Karpas-422 (cell line): ENCODE measurements at regions not wholly inside any gene's neighbourhood (a gene's known extent, or its start where the extent isn't known, plus 50 kb on each side); places are given as distances from the start of the nearest gene placed in this dataset.

Experiments
- DNase-seq: peaks from one replicate; pipeline ENCODE4 v3.0.0-alpha.2; 2015
- H2AFZ ChIP-seq: fragments of 200-600 bp; sonication (generic); 2 replicates; pipeline ENCODE4 v1.6.1; 2014; ENCODE audit warnings: antibody characterized with exemption, low read length, mixed read lengths
- H3K27ac ChIP-seq: fragments of 200-600 bp; sonication (generic); 2 replicates; pipeline ENCODE4 v1.5.1; 2014; ENCODE audit warnings: mild to moderate bottlenecking, low read length, moderate library complexity
- H3K27me3 ChIP-seq: fragments of 200-600 bp; sonication (generic); 2 replicates; pipeline ENCODE4 v1.6.1; 2014; ENCODE audit warnings: low read length, mixed read lengths
- H3K36me3 ChIP-seq: fragments of 200-600 bp; sonication (generic); 2 replicates; pipeline ENCODE4 v1.6.1; 2014; ENCODE audit warnings: low read length, mixed read lengths; ENCODE audit not compliant: insufficient read depth
- H3K4me1 ChIP-seq: fragments of 200-600 bp; sonication (generic); 2 replicates; pipeline ENCODE4 v1.6.1; 2014; ENCODE audit warnings: mild to moderate bottlenecking, low read length, mixed read lengths
- H3K4me2 ChIP-seq: fragments of 200-600 bp; sonication (generic); 2 replicates; pipeline ENCODE4 v1.6.1; 2014; ENCODE audit warnings: low read length, low read depth, mild to moderate bottlenecking; ENCODE audit not compliant: poor library complexity, severe bottlenecking
- H3K4me3 ChIP-seq: fragments of 200-600 bp; sonication (generic); 2 replicates; pipeline ENCODE4 v1.5.1; 2014; ENCODE audit warnings: mild to moderate bottlenecking, antibody characterized with exemption, low read length, mixed read lengths
- H3K79me2 ChIP-seq: fragments of 200-600 bp; sonication (generic); 2 replicates; pipeline ENCODE4 v1.6.1; 2014; ENCODE audit warnings: mild to moderate bottlenecking, low read length, mixed read lengths
- H3K9ac ChIP-seq: fragments of 200-600 bp; sonication (generic); 2 replicates; pipeline ENCODE4 v1.6.0; 2014; ENCODE audit warnings: low read length
- H3K9me2 ChIP-seq: fragments of 200-600 bp; sonication (generic), shearing (Covaris generic); replicated peaks from 2 replicates; pipeline ENCODE4 v1.6.0; 2014; ENCODE audit warnings: mild to moderate bottlenecking, low read length, moderate library complexity; ENCODE audit not compliant: insufficient read depth
- H3K9me3 ChIP-seq: fragments of 300-700, 200-600 bp; sonication (generic); 2 replicates; pipeline ENCODE4 v1.6.1; 2014; ENCODE audit warnings: low read length, mixed read lengths
- H4K20me1 ChIP-seq: fragments of 200-600 bp; sonication (generic); 2 replicates; pipeline ENCODE4 v1.6.1; 2014; ENCODE audit warnings: mild to moderate bottlenecking, antibody characterized with exemption, low read length, low read depth; ENCODE audit not compliant: insufficient read depth

DNA sequence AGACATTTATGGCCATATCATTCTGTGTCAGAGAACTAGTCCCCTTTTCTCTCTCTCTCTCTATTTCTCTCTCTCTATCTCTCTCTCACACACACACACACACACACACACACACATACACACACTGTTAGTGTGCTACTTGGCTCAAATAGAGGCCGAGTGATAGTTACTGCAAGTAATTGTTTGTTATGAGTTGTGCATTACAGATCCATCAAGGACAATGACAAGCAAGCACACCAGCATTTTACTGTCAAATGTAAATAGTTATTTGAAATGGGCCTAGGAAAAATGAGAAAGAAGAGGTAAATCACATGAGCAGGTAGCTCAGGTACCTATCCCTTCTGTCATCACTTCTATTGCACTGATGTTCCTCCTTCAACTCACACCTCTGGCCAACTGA lies 122.4 kb upstream of the CDH7 start:
- Histone ChIP-seq H3K4me3 (no peak overlapping the region), H3K4me2 (no peak overlapping the region), H3K9ac (no peak overlapping the region), H3K9me2 (no peaks in the 10 kb centered on the region), H2AFZ (no peak overlapping the region), H3K4me1 (no peaks in the 10 kb centered on the region), H3K36me3 (no peaks in the 10 kb centered on the region), H3K79me2 (no peaks in the 10 kb centered on the region), H3K27me3 (no peaks in the 10 kb centered on the region), H3K9me3 (peaks cover 50% of the 10 kb centered on the region), H4K20me1 (no peaks in the 10 kb centered on the region), H3K27ac (no peak overlapping the region)
- no peak for DNase-seq

DNA sequence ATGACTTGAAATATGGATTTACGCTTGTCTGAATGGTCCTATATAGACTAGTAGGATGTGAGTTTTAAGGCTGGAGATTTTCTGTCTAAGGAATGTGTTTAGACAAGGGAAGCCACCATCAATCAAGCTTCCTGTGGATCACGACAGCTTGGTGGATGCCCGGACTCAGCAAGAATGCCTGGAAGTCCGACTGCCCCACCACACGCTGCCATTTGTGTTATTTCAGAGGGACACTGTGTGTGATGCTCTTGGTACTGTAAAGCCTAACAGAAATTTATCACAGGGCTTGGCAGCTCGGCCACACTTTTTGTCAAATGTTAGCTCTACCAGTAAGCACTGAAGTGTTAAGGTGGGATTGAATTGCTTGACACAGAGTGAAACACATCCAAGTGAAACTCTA lies 127.1 kb upstream of the CDH7 start:
- no peaks in the 10 kb centered on the region for H3K9me2 ChIP-seq
- no peaks in the 10 kb centered on the region for H3K79me2 ChIP-seq
- H3K4me1 ChIP-seq = no peaks in the 10 kb centered on the region
- no peaks in the 10 kb centered on the region for H4K20me1 ChIP-seq
- H3K4me3 ChIP-seq = no peak overlapping the region
- no peak overlapping the region for H2AFZ ChIP-seq
- no peaks in the 10 kb centered on the region for H3K36me3 ChIP-seq
- H3K9me3 ChIP-seq = peaks cover 53% of the 10 kb centered on the region
- DNase-seq = no peak
- H3K9ac ChIP-seq = no peak overlapping the region
- H3K27me3 ChIP-seq = no peaks in the 10 kb centered on the region
- H3K4me2 ChIP-seq = no peak overlapping the region
- H3K27ac ChIP-seq = no peak overlapping the region

DNA sequence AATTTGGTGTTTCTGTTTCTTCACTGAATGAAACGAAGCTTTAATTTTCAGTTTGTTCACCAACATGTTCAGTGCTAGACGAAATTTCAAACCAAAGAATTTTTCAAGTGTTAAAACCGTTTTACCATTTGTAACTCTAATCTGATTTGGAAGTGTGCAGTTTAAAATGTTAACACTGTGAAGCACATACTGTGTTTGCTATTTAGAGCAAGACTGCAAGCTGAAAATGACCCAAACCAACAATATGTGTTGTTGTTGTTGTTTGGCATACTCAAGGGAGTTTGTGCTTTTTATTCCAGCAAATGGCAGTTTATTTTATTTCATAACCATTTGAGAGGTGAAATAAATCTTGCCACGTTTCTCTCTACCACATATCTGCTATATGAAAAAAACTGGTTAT lies 128.4 kb upstream of the CDH7 start:
- Histone ChIP-seq H3K36me3 (no peaks in the 10 kb centered on the region), H3K79me2 (no peaks in the 10 kb centered on the region), H3K4me2 (no peak overlapping the region), H3K27ac (no peak overlapping the region), H3K4me3 (no peak overlapping the region), H3K9me2 (no peaks in the 10 kb centered on the region), H2AFZ (no peak overlapping the region), H3K4me1 (no peaks in the 10 kb centered on the region), H3K27me3 (no peaks in the 10 kb centered on the region), H4K20me1 (no peaks in the 10 kb centered on the region), H3K9ac (no peak overlapping the region), H3K9me3 (peaks cover 57% of the 10 kb centered on the region)
- DNase-seq = no peak

DNA sequence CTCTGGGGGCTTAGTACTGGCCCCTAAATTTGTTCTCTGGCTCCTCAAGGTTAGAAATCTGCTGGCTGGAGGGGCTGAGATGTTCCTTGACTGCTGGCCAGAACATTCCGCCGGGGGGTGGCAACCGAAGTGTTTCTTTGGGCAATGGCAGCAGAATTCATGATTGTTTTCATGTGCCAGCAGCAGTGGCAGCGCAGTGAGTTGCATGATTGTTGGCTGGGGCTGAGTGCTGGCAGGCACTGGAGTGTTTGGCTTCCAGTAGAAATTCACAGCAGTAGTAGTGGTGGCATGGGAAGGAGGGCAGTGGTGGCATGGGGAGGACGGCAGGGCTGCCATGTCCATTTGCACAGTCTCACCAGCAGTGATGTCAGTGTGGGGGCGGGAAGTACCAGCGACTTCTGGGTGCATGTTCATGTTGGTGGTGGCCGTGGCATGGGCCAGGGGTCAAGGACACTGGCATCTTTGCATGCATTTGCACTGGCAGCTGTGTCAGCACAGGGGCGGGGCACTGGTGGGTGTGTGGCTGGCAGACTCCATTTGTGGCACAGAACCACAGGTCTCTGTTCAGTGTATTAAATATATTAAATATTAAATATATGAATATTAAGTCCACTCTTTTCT lies 130.6 kb upstream of the CDH7 start:
- H2AFZ ChIP-seq = no peak overlapping the region

DNA sequence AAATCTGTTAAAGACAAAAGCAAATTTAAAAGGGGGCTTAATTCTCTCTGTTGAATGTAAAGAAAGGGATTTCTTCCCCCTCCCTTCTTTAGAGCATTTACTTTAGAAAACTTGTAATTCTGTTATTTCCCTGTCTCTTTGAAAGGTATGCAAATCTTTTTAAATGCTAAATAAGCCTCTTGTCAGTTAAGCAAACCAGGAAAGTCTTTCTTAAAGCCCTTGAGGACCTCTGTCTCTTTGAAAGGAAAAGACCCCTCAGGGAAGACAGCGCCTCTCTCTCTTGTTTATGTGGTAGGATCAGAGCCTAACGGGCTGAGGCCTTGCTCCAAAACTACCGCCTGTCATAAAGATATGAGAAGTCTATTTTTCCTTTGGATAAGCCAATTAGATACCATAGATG lies 139.9 kb upstream of the CDH7 start:
- Histone ChIP-seq H3K27me3 (no peaks in the 10 kb centered on the region), H3K79me2 (no peaks in the 10 kb centered on the region), H3K9ac (no peak overlapping the region), H4K20me1 (no peaks in the 10 kb centered on the region), H3K36me3 (no peaks in the 10 kb centered on the region), H3K4me3 (no peak overlapping the region), H2AFZ (no peak overlapping the region), H3K9me2 (no peaks in the 10 kb centered on the region), H3K9me3 (peaks cover 44% of the 10 kb centered on the region), H3K4me1 (no peaks in the 10 kb centered on the region), H3K27ac (no peak overlapping the region), H3K4me2 (no peak overlapping the region)
- DNase-seq = no peak

More for the DNA sequence above, 130.6 kb upstream of the CDH7 start:
- DNase-seq = no peak
- Histone ChIP-seq H3K4me1 (no peaks in the 10 kb centered on the region), H3K4me3 (no peak overlapping the region), H3K9me3 (peaks cover 49% of the 10 kb centered on the region), H3K9ac (no peak overlapping the region), H3K9me2 (no peaks in the 10 kb centered on the region), H4K20me1 (no peaks in the 10 kb centered on the region), H3K79me2 (no peaks in the 10 kb centered on the region), H3K36me3 (no peaks in the 10 kb centered on the region), H3K27me3 (no peaks in the 10 kb centered on the region), H3K27ac (no peak overlapping the region), H3K4me2 (no peak overlapping the region)

DNA sequence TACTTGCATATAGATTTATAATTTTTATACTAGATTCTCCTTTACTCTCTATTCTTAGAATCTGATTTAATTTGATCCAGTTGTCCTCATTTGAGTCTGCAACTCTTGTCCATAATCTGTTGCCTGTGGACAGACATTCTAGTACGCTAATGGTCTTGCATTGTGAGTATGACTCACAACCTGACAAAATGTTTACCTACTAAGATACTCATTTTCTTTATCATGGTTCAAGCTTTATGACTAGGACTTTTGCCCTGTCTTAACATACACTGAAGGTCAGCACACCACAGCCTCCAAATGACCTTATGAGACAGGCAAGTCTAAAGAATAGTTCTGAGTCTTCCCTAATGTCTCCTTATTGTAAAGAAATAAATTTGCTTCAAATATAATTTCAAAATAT lies 142.3 kb upstream of the CDH7 start:
- H3K9ac ChIP-seq = no peak overlapping the region
- no peaks in the 10 kb centered on the region for H3K36me3 ChIP-seq
- no peaks in the 10 kb centered on the region for H3K27me3 ChIP-seq
- no peaks in the 10 kb centered on the region for H4K20me1 ChIP-seq
- no peak overlapping the region for H3K4me2 ChIP-seq
- no peaks in the 10 kb centered on the region for H3K79me2 ChIP-seq
- no peak for DNase-seq
- no peak overlapping the region for H2AFZ ChIP-seq
- no peak overlapping the region for H3K4me3 ChIP-seq
- H3K4me1 ChIP-seq = no peaks in the 10 kb centered on the region
- peaks cover 39% of the 10 kb centered on the region for H3K9me3 ChIP-seq
- H3K27ac ChIP-seq = no peak overlapping the region
- no peaks in the 10 kb centered on the region for H3K9me2 ChIP-seq

DNA sequence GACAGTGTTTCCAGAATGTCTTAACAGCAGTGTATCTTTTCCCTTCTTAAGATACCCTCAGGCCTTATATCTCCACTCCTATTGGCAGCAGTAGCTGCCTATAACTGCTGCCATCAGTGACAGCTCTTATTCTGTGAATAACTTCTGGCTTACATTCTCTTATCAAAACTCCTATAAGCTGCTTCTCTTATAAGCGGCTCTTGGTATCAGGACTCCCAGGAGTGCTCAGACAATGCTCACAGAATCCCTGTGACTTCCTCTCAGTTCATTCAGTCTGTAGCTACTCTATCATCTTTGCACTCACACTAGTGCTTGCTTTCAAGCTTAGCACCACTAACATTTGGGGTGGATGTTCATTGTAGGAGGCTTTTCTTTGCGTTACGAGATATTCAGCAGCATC lies 143.7 kb upstream of the CDH7 start:
- H4K20me1 ChIP-seq = no peaks in the 10 kb centered on the region
- no peaks in the 10 kb centered on the region for H3K79me2 ChIP-seq
- no peak overlapping the region for H3K9ac ChIP-seq
- DNase-seq = no peak
- H3K36me3 ChIP-seq = no peaks in the 10 kb centered on the region
- H3K9me2 ChIP-seq = no peaks in the 10 kb centered on the region
- H3K9me3 ChIP-seq = peaks cover 35% of the 10 kb centered on the region
- H3K4me3 ChIP-seq = no peak overlapping the region
- H2AFZ ChIP-seq = no peak overlapping the region
- no peaks in the 10 kb centered on the region for H3K27me3 ChIP-seq
- H3K27ac ChIP-seq = no peak overlapping the region
- no peak overlapping the region for H3K4me2 ChIP-seq
- H3K4me1 ChIP-seq = no peaks in the 10 kb centered on the region

DNA sequence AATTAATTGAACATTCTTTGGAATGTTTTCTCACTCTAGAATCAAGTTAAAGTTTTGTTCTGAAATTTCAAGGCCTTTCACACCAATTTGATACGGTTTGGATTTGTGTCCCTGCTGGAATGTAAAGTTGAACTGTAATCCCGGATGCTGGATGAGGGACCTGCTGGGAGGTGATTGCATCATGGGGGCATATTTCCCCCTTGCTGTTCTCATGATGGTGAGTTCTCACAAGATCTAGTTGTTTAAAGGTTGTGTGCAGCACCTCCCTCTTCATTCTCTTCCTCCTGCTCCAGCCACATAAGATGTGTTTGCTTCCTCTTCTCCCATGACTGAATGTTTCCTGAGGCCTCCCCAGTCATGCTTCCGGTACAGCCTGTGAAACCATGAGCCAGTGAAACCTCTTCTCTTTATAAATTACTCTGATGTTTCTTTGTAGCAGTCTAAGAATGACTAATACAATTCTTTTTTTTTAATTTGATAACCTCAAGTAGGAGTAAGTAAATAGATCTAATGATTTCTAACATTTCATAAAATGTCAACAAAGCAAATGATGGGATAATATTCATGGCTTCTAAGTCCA lies 144.2 kb upstream of the CDH7 start:
- Histone ChIP-seq H3K27me3 (no peaks in the 10 kb centered on the region), H2AFZ (no peak overlapping the region), H3K27ac (no peak overlapping the region), H3K36me3 (no peaks in the 10 kb centered on the region), H4K20me1 (no peaks in the 10 kb centered on the region), H3K4me2 (no peak overlapping the region), H3K4me1 (no peaks in the 10 kb centered on the region), H3K9me2 (no peaks in the 10 kb centered on the region), H3K9ac (no peak overlapping the region), H3K79me2 (no peaks in the 10 kb centered on the region), H3K9me3 (peaks cover 35% of the 10 kb centered on the region), H3K4me3 (no peak overlapping the region)
- no peak for DNase-seq
